ENCODE measurements at regions not wholly inside any gene's neighbourhood (a gene's known extent, or its start where the extent isn't known, plus 50 kb on each side); places are given as distances from the start of the nearest gene placed in this dataset.

DNA sequence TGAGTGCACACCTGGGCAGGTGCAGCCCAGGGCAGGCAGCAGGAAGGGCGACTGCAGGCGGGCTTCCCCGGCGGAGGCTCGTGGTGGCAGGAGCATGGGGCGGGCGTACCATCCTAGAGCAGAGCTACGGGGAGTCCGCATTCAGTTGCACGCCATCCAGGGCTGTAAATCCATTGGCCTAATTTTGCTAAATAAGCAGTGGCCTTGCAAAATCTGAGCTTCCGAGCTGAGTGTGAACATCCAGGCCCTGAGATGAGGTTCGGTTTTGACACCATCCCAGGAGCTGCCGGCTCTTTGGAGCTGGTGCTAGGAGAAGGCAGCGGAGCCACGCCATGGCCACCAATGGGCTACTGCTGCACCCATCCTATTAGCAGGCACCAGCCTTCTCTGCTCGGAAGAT is 664.8 kb downstream of the BRD1 start:
- no peak overlapping the region for H2BK120ac ChIP-seq (ENCODE audit: low read depth, low read length)
- no peak overlapping the region for H2BK15ac ChIP-seq (ENCODE audit: low read depth, low read length)
- no peak overlapping the region for H3K23ac ChIP-seq (ENCODE audit: low read depth, low read length)
- no peak overlapping the region for H3K27ac ChIP-seq (ENCODE audit: insufficient read depth, low read length)
- no peak overlapping the region for H3K14ac ChIP-seq (replicated peaks; ENCODE audit: low read depth, low read length)
- in situ Hi-C loops (cut with MboI; ENCODE audit: low sequenced_read_pairs): no loop called here
- no peaks in the 10 kb centered on the region for H4K20me1 ChIP-seq (ENCODE audit: insufficient read depth, low read length)
- no peak overlapping the region for H3K56ac ChIP-seq (ENCODE audit: extremely low read depth, insufficient read depth, low read length)
- no peaks in the 10 kb centered on the region for H3K79me1 ChIP-seq (ENCODE audit: low read depth in 1 of 2, low read length in 2 of 2)
- DNase-seq (no peak), ATAC-seq (ENCODE audit: low read depth) (no peak)
- H3K4me3 ChIP-seq (ENCODE audit: insufficient read depth, low read depth, low read length): no peak overlapping the region
- BruUV-seq (replicated peaks): no TSS peak
- no peak overlapping the region for H4K8ac ChIP-seq (ENCODE audit: low read depth in 2 of 2, low read length in 2 of 2)
- intact Hi-C loops (cut with micrococcal nuclease): no loop called here
- no peak overlapping the region for H2BK20ac ChIP-seq (ENCODE audit: low read depth, low read length)
- dilution Hi-C loops (cut with HindIII; ENCODE audit: low sequenced_read_pairs, unreplicated experiment): no loop called here
- H3K9ac ChIP-seq (ENCODE audit: low read depth, low read length): no peak overlapping the region
- H2AK5ac ChIP-seq (ENCODE audit: low read depth, low read length): no peak overlapping the region
- no peak overlapping the region for H3K4me2 ChIP-seq (ENCODE audit: low read depth, low read length)
- peaks cover 57% of the 10 kb centered on the region for H3K9me3 ChIP-seq (ENCODE audit: control insufficient read depth, insufficient read depth, low read length)
- no peaks in the 10 kb centered on the region for H3K27me3 ChIP-seq (ENCODE audit: control insufficient read depth, insufficient read depth, low read length)
- TF ChIP-seq, protein P1, sequence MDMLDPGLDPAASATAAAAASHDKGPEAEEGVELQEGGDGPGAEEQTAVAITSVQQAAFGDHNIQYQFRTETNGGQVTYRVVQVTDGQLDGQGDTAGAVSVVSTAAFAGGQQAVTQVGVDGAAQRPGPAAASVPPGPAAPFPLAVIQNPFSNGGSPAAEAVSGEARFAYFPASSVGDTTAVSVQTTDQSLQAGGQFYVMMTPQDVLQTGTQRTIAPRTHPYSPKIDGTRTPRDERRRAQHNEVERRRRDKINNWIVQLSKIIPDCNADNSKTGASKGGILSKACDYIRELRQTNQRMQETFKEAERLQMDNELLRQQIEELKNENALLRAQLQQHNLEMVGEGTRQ (IDR thresholded peaks at IDR 0.05; ENCODE audit: low read depth, low read length): no peak
- TF ChIP-seq MAZ (IDR thresholded peaks at IDR 0.05; ENCODE audit: borderline replicate concordance, low read depth, low read length) (no peak), ELK1 (IDR thresholded peaks at IDR 0.05; ENCODE audit: borderline replicate concordance, low read depth, low read length) (no peak), NFE2L2 (IDR thresholded peaks at IDR 0.05; ENCODE audit: low read depth, low read length) (no peak)
- TF ChIP-seq, protein P2, sequence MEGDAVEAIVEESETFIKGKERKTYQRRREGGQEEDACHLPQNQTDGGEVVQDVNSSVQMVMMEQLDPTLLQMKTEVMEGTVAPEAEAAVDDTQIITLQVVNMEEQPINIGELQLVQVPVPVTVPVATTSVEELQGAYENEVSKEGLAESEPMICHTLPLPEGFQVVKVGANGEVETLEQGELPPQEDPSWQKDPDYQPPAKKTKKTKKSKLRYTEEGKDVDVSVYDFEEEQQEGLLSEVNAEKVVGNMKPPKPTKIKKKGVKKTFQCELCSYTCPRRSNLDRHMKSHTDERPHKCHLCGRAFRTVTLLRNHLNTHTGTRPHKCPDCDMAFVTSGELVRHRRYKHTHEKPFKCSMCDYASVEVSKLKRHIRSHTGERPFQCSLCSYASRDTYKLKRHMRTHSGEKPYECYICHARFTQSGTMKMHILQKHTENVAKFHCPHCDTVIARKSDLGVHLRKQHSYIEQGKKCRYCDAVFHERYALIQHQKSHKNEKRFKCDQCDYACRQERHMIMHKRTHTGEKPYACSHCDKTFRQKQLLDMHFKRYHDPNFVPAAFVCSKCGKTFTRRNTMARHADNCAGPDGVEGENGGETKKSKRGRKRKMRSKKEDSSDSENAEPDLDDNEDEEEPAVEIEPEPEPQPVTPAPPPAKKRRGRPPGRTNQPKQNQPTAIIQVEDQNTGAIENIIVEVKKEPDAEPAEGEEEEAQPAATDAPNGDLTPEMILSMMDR (conservative IDR thresholded peaks at IDR 0.05; ENCODE audit: low read depth, low read length): no peak
- no peaks in the 10 kb centered on the region for H3K9me1 ChIP-seq (ENCODE audit: insufficient read depth, low read length)
- no peak overlapping the region for H4K5ac ChIP-seq (ENCODE audit: low read depth, low read length)
- H4K91ac ChIP-seq (ENCODE audit: insufficient read depth, low read depth, low read length): no peak overlapping the region
- ChIA-PET POLR2A (ENCODE audit: unreplicated experiment) (no interaction called here), CTCF (no interaction called here)
- no peak overlapping the region for H3K4ac ChIP-seq (ENCODE audit: low read depth, low read length)
- H2AFZ ChIP-seq (replicated peaks; ENCODE audit: low read length, poor library complexity): no peak overlapping the region
- 87% methylated on average over 3 of the region's 16 CpGs; no CpG with 5 or more reads in 1 of the 2 experiments for WGBS, 2 experiments (ENCODE audit: extremely low coverage in 2 of 2, insufficient read length in 1 of 2)
- no peak overlapping the region for H2BK5ac ChIP-seq (ENCODE audit: low read depth, low read length, poor library complexity, severe bottlenecking)
- H3K4me1 ChIP-seq (ENCODE audit: control insufficient read depth, insufficient read depth, low read length): no peaks in the 10 kb centered on the region
- no peak overlapping the region for H3K18ac ChIP-seq (ENCODE audit: low read depth, low read length)
- H3K36me3 ChIP-seq (ENCODE audit: control insufficient read depth, insufficient read depth, low read length): no peaks in the 10 kb centered on the region
- H2AK9ac ChIP-seq (replicated peaks; ENCODE audit: low read depth, low read length, poor library complexity): no peak overlapping the region

Measured in IMR-90 (cell line).